ENCODE measurements at regions not wholly inside any gene's neighbourhood (a gene's known extent, or its start where the extent isn't known, plus 50 kb on each side); places are given as distances from the start of the nearest gene placed in this dataset.

- no peak for TF ChIP-seq POLR2AphosphoS5 (IDR thresholded peaks at IDR 0.05)
- no peak for TF ChIP-seq CTCF (IDR thresholded peaks at IDR 0.05)
- no peak for TF ChIP-seq POLR2A (IDR thresholded peaks at IDR 0.05)
- no peak for TF ChIP-seq EP300 (IDR thresholded peaks at IDR 0.05)
These were observed 1052.8 kb upstream of the SPRY2 start for GRCh38 chr13:81393721-81394120.

Measured in sigmoid colon (tissue), 4 donors.